22Rv1 (cell line): ENCODE measurements at regions not wholly inside any gene's neighbourhood (a gene's known extent, or its start where the extent isn't known, plus 50 kb on each side); places are given as distances from the start of the nearest gene placed in this dataset.

Experiments
- CTCF ChIP-seq: fragments of 450-650 bp; IDR thresholded peaks from 2 replicates; pipeline ENCODE4 v1.5.1; 2017; ENCODE audit warnings: mild to moderate bottlenecking
- ZFX ChIP-seq: fragments of 450-650 bp; IDR thresholded peaks from 2 replicates; pipeline ENCODE4 v1.6.1; 2017; ENCODE audit warnings: antibody characterized with exemption, borderline replicate concordance

GRCh38 chr6:96465321-96465903 lies 56.2 kb upstream of the UFL1 start:
- no peak for TF ChIP-seq CTCF
- no peak for TF ChIP-seq ZFX
